NB4 (cell line): ENCODE measurements at regions not wholly inside any gene's neighbourhood (a gene's known extent, or its start where the extent isn't known, plus 50 kb on each side); places are given as distances from the start of the nearest gene placed in this dataset.

Experiments used
- DNase-seq: peaks from one replicate; pipeline ENCODE4 v3.0.0; 2010; ENCODE audit warnings: low read depth
- H3K4me3 ChIP-seq: one replicate; pipeline ENCODE4 v1.5.1; 2011; ENCODE audit warnings: mild to moderate bottlenecking, low read depth, low read length, moderate library complexity
- MYC ChIP-seq: IDR thresholded peaks from 2 replicates; pipeline ENCODE4 v1.6.1; 2011; ENCODE audit warnings: low read depth, low read length
- POLR2A ChIP-seq: IDR thresholded peaks from 2 replicates; pipeline ENCODE4 v1.6.1; 2011; ENCODE audit warnings: mild to moderate bottlenecking; ENCODE audit not compliant: insufficient read length; ENCODE audit errors: extremely low read depth
- TF ChIP-seq, protein P1 (sequence below): IDR thresholded peaks from one replicate; pipeline ENCODE4 v1.5.1; 2012; ENCODE audit warnings: low read depth, low read length
- TF ChIP-seq, protein P2 (sequence below): IDR thresholded peaks from 2 replicates; pipeline ENCODE4 v1.6.1; 2011; ENCODE audit warnings: low read depth, low read length

DNA sequence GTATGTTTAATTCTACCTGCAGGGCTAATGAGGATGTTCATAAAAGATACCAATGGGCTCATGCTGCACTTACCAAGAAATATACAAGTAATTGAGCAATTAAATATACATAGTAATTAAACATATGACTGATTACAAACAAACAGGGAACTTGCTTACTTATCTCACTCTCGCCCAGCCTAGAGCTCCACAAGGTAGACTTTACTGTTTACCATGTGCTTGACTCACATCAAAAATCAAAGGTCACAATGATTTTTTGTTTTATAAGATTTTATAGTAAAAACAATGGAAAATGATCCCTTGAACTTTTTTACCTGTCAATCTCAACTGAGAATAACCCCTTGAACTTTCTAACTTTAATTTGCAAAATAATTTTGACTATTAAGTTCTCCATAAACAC, 1395.1 kb downstream of the SUCLG1 start:
- TF ChIP-seq POLR2A (no peak), MYC (no peak)
- TF ChIP-seq, protein P1, sequence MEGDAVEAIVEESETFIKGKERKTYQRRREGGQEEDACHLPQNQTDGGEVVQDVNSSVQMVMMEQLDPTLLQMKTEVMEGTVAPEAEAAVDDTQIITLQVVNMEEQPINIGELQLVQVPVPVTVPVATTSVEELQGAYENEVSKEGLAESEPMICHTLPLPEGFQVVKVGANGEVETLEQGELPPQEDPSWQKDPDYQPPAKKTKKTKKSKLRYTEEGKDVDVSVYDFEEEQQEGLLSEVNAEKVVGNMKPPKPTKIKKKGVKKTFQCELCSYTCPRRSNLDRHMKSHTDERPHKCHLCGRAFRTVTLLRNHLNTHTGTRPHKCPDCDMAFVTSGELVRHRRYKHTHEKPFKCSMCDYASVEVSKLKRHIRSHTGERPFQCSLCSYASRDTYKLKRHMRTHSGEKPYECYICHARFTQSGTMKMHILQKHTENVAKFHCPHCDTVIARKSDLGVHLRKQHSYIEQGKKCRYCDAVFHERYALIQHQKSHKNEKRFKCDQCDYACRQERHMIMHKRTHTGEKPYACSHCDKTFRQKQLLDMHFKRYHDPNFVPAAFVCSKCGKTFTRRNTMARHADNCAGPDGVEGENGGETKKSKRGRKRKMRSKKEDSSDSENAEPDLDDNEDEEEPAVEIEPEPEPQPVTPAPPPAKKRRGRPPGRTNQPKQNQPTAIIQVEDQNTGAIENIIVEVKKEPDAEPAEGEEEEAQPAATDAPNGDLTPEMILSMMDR = no peak
- TF ChIP-seq, protein P2, sequence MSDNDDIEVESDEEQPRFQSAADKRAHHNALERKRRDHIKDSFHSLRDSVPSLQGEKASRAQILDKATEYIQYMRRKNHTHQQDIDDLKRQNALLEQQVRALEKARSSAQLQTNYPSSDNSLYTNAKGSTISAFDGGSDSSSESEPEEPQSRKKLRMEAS = no peak

DNA sequence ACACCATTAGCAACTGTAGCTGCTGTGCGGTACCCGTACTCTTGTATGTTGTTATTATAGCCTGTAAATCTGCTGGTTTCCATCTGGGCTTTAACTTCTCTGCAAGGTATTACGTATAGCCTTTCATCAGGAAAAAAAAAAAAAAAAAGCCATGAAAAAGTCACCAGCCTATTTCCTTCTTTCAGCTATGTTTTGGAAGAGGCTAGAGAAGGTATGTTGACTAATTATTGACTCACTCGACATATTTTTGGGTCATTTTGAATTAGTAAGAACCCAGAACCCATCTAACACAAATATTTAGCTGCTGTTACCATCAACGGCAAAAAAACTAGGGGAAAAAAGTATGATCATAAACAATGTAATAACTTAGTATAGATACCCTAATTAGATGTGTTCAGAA, 1395.6 kb downstream of the SUCLG1 start:
- no peak for TF ChIP-seq MYC
- TF ChIP-seq, protein P2 = no peak
- TF ChIP-seq, protein P1 = no peak
- no peak for DNase-seq
- H3K4me3 ChIP-seq = no peak overlapping the region

More for the DNA sequence above, 1395.1 kb downstream of the SUCLG1 start:
- DNase-seq = no peak
- H3K4me3 ChIP-seq = no peak overlapping the region

DNA sequence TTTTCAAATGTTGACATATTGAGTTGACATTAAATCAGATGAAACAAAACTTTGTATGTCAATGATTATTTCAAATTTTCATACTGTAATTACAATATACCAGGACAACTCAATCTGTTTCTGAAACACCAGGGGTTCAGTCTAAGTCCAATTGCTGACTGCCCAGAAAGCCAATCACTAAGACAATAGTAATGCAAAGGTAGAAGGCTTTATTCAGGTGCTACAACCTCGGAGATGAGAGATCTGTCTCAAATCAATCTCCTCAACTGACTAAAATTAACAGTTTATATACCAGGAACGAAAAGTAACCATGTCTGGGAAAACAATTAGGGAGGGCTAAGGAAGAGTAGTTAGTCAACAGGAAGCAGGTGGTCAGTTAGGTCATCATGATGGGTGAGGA, 1400.4 kb downstream of the SUCLG1 start:
- no peak for TF ChIP-seq POLR2A
- TF ChIP-seq MYC = no peak
- TF ChIP-seq, protein P1 = no peak
- TF ChIP-seq, protein P2 = no peak
- no peak for DNase-seq

DNA sequence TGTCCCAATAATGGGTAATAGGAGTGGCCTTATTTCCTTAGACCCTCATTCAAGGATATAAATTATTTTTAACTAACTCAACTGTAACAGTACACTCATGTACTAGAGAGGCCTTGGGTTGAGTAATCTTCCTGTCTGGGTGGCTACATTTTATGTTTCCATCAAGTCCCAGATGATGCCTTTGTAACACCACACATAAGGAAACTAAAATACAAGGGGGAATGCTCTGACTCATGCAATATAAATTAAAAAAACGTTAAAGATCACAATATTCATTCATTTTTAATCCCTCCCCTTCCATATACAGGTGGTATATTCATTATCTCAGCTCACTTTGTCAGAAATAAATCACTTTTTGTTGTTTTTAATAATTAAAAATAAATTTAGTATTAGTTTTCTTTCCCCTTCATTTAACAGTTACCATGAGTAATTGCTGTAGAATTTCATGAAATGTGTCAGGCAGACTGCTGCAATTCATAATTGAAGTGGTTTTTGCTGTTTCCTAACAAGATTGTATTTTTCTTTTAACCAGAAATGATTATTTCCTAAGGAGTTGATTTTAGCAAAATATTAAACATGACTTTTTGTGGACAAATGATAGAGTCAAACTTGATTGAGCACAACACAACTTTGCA, 1403.6 kb downstream of the SUCLG1 start:
- no peak for DNase-seq
- H3K4me3 ChIP-seq = no peak overlapping the region
- TF ChIP-seq MYC = no peak
- TF ChIP-seq POLR2A = no peak
- TF ChIP-seq, protein P2 = no peak
- TF ChIP-seq, protein P1 = no peak

More for the DNA sequence above, 1400.4 kb downstream of the SUCLG1 start:
- no peak overlapping the region for H3K4me3 ChIP-seq

DNA sequence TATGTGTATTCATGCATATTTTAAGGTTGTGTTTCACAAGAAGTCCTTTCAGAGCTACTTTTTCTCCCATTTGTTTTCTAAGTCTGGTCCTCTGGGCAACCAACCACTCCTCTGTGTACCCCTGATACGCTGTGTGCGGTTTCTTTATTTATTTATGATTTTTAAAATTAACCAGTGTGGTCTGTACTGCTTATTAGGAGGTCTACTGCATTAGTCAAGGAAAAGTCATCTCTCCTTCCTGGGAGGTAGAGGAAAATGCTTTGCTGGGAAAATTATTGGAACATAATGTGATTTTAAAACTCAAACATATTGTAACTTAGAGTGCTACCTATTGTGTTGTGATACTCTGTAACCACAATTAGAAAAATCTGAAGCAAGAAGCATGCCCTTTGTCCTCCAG, 1404.3 kb downstream of the SUCLG1 start:
- no peak for DNase-seq
- no peak overlapping the region for H3K4me3 ChIP-seq
- TF ChIP-seq, protein P2 = no peak
- no peak for TF ChIP-seq POLR2A
- TF ChIP-seq MYC = no peak
- TF ChIP-seq, protein P1 = no peak
